ENCODE measurements at regions not wholly inside any gene's neighbourhood (a gene's known extent, or its start where the extent isn't known, plus 50 kb on each side); places are given as distances from the start of the nearest gene placed in this dataset.

DNA sequence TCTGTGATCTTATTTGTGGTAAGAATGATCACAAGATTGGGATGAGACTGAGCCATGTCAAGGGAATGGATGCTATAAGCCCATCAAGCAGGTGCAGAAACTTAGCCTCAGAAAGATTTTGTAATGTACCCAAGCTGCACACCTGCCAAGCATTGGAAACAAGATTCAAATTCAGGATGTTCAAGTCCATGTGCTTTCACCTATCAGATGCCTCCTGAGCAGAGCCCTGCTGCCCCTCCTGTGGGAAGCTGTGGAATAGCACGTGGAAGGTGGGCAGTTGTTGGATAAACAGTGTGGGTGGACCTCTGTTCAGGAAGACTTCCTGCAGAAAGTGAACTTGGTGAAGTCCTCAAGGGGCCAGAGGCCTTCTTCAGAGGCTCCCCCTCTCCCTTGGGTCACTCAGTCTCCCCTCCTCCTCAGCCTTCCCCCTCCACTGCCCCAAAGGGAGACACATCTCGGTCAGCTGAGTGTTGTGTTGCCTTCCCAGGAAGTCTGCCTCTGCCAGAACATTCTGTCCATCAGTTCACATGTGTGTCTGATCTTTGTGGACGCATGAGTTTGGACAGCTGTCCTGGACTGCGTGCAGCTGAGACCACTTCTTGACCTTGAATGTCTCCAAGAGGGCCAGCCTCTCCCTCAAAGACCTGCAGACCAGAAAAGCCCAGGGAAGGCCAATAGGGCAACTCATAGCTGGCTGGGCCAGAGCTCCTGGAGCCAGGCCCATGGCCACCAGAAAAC, 186.1 kb downstream of the INHBB start:
- TF ChIP-seq TAF1 (IDR thresholded peaks at IDR 0.05; ENCODE audit: borderline replicate concordance, insufficient read depth, low read length) (no peak), POLR2AphosphoS5 (IDR thresholded peaks at IDR 0.05; ENCODE audit: low read depth, low read length) (no peak)
- TF ChIP-seq, protein P1, sequence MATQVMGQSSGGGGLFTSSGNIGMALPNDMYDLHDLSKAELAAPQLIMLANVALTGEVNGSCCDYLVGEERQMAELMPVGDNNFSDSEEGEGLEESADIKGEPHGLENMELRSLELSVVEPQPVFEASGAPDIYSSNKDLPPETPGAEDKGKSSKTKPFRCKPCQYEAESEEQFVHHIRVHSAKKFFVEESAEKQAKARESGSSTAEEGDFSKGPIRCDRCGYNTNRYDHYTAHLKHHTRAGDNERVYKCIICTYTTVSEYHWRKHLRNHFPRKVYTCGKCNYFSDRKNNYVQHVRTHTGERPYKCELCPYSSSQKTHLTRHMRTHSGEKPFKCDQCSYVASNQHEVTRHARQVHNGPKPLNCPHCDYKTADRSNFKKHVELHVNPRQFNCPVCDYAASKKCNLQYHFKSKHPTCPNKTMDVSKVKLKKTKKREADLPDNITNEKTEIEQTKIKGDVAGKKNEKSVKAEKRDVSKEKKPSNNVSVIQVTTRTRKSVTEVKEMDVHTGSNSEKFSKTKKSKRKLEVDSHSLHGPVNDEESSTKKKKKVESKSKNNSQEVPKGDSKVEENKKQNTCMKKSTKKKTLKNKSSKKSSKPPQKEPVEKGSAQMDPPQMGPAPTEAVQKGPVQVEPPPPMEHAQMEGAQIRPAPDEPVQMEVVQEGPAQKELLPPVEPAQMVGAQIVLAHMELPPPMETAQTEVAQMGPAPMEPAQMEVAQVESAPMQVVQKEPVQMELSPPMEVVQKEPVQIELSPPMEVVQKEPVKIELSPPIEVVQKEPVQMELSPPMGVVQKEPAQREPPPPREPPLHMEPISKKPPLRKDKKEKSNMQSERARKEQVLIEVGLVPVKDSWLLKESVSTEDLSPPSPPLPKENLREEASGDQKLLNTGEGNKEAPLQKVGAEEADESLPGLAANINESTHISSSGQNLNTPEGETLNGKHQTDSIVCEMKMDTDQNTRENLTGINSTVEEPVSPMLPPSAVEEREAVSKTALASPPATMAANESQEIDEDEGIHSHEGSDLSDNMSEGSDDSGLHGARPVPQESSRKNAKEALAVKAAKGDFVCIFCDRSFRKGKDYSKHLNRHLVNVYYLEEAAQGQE (IDR thresholded peaks at IDR 0.05; ENCODE audit: insufficient read depth in 1 of 2, low read depth in 2 of 2, low read length in 2 of 2), result no peak

Measured in PFSK-1 (cell line).